GM12864 (cell line): ENCODE measurements at regions not wholly inside any gene's neighbourhood (a gene's known extent, or its start where the extent isn't known, plus 50 kb on each side); places are given as distances from the start of the nearest gene placed in this dataset.

ENCODE experiments used
- DNase-seq: peaks from one replicate; pipeline ENCODE4 v3.0.0-alpha.2; 2011; ENCODE audit warnings: low read depth
- H3K4me3 ChIP-seq: 2 replicates; pipeline ENCODE4 v1.5.1; 2011; ENCODE audit warnings: mild to moderate bottlenecking, low read depth, low read length, control low read depth
- CTCF ChIP-seq: IDR thresholded peaks from 2 replicates; pipeline ENCODE4 v1.5.1; 2011; ENCODE audit warnings: low read depth, mild to moderate bottlenecking, moderate library complexity, low read length, control low read depth, inconsistent platforms; ENCODE audit errors: missing control alignments

GRCh38 chr2:176769021-176769420 lies 443.6 kb upstream of the HNRNPA3 start:
- no peak overlapping the region for H3K4me3 ChIP-seq
- no peak for TF ChIP-seq CTCF
- DNase-seq, result no peak

- no peak for DNase-seq
- no peak for TF ChIP-seq CTCF
- H3K4me3 ChIP-seq, result no peak overlapping the region
Measured at GRCh38 chr2:176769499-176770370, 442.9 kb upstream of the HNRNPA3 start.

GRCh38 chr2:176772816-176773215 lies 439.8 kb upstream of the HNRNPA3 start:
- no peak for TF ChIP-seq CTCF
- no peak for DNase-seq
- no peak overlapping the region for H3K4me3 ChIP-seq

- H3K4me3 ChIP-seq, result no peak overlapping the region
- DNase-seq, result no peak
- no peak for TF ChIP-seq CTCF
Measured at GRCh38 chr2:176774766-176775451, 437.7 kb upstream of the HNRNPA3 start.

- no peak for DNase-seq
- TF ChIP-seq CTCF, result no peak
- H3K4me3 ChIP-seq, result no peak overlapping the region
Measured at GRCh38 chr2:176777262-176777661, 435.3 kb upstream of the HNRNPA3 start.

GRCh38 chr2:176779917-176780316 lies 432.7 kb upstream of the HNRNPA3 start:
- TF ChIP-seq CTCF, result no peak
- no peak overlapping the region for H3K4me3 ChIP-seq
- no peak for DNase-seq

- no peak for TF ChIP-seq CTCF
- no peak overlapping the region for H3K4me3 ChIP-seq
- no peak for DNase-seq
Measured at GRCh38 chr2:176780348-176780747, 432.2 kb upstream of the HNRNPA3 start.
